Esophagus muscularis mucosa (tissue), 4 donors: ENCODE measurements at regions not wholly inside any gene's neighbourhood (a gene's known extent, or its start where the extent isn't known, plus 50 kb on each side); places are given as distances from the start of the nearest gene placed in this dataset.

Source experiments
- CTCF ChIP-seq, 3 experiments: fragments of 200-600 bp in 2 of 3; fragments of 450-650 bp in 1 of 3; sonication (generic) in 2 of 3; IDR thresholded peaks; one replicate each; pipeline ENCODE4 v1.5.1; 2017 to 2019; ENCODE audit warnings: antibody characterized with exemption in 3 of 3, mild to moderate bottlenecking in 2 of 3, moderate library complexity in 1 of 3
- EP300 ChIP-seq: sonication (generic); formaldehyde crosslinking; IDR thresholded peaks from one replicate; pipeline ENCODE4 v1.6.1; 2017; ENCODE audit warnings: antibody characterized with exemption
- POLR2A ChIP-seq: fragments of 450-650 bp; IDR thresholded peaks from one replicate; pipeline ENCODE4 v1.6.1; 2017; ENCODE audit warnings: antibody characterized with exemption, moderate library complexity, mild to moderate bottlenecking, low read depth
- POLR2AphosphoS5 ChIP-seq, 2 donors: sonication (generic); formaldehyde crosslinking; IDR thresholded peaks; one replicate each; pipeline ENCODE4 v1.6.1; 2017; ENCODE audit warnings: antibody characterized with exemption in 2 of 2

DNA sequence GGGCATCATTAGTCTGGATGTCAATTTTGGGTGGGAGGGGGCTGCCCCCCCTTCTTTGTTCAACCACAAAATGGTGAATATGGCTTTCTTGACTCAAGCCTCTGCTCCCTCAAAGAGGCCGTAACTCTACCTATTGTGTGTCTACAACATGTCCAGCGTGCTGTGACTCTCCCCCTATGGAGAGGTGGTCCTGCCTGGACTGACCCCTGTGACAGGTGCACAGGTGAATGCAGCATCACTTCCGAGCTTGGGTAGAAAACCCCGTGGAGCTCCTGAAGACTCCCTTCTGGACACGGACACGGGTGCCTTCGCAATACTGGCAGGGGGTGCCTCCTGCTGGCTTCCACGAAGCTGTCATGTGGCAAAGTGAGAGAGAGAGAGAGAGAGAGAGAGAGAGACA is 397.8 kb downstream of the GALR1 start:
- no peak for TF ChIP-seq CTCF (IDR thresholded peaks at IDR 0.05)
- no peak for TF ChIP-seq POLR2A
- TF ChIP-seq EP300: no peak
- TF ChIP-seq POLR2AphosphoS5 (IDR thresholded peaks at IDR 0.05): no peak
